ENCODE measurements at regions not wholly inside any gene's neighbourhood (a gene's known extent, or its start where the extent isn't known, plus 50 kb on each side); places are given as distances from the start of the nearest gene placed in this dataset.

DNA sequence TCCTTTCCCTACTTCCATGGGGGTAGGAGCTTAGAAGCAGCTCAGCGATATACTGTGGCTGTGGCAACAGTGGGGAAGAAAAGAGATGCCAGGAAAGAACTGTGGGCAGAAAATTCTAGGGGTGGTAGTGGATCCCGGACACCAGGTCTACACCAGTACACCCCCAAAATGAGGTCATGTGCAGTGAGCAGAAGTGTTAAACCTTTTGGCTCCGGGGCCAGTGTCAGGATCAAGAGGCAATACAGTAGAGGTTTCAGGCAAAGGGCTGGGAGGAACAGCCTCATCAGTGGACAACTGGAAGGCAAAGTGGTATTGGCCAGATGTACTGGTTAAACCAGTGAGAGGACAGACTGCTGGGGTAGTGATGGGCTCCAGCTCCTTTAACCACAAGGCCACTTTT, 163.1 kb upstream of the CCL2 start:
- Histone ChIP-seq H3K36me3 (no peaks in the 10 kb centered on the region), H3K27ac (no peak overlapping the region), H3K9me3 (no peaks in the 10 kb centered on the region), H3K27me3 (no peaks in the 10 kb centered on the region), H3K4me3 (no peak overlapping the region), H3K4me1 (no peaks in the 10 kb centered on the region)
- ATAC-seq (no peak), DNase-seq (no peak)
- intact Hi-C loops (cut with DNase I) = no loop called here
- TF ChIP-seq, protein P1, sequence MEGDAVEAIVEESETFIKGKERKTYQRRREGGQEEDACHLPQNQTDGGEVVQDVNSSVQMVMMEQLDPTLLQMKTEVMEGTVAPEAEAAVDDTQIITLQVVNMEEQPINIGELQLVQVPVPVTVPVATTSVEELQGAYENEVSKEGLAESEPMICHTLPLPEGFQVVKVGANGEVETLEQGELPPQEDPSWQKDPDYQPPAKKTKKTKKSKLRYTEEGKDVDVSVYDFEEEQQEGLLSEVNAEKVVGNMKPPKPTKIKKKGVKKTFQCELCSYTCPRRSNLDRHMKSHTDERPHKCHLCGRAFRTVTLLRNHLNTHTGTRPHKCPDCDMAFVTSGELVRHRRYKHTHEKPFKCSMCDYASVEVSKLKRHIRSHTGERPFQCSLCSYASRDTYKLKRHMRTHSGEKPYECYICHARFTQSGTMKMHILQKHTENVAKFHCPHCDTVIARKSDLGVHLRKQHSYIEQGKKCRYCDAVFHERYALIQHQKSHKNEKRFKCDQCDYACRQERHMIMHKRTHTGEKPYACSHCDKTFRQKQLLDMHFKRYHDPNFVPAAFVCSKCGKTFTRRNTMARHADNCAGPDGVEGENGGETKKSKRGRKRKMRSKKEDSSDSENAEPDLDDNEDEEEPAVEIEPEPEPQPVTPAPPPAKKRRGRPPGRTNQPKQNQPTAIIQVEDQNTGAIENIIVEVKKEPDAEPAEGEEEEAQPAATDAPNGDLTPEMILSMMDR (IDR thresholded peaks at IDR 0.05) = no peak

DNA sequence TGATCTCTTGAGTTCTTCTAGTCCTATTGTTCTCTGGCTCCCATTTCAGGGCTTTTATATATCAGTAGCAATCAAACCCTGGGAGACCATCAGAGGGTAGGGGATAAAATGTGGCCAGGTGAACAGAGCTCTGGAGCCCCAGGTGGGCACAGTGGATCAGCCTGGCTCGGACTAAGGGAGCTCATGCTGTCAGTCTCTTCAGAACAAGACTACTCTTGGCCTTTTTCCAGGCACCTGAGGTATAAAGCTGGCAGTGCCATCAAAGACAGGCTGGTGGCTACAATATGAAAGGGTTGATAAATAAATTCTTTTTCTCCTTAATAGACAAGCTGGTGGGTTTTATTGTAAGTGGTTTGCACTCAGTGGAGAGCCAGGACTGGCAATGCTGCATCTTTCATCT, 160.0 kb upstream of the CCL2 start:
- H3K27me3 ChIP-seq = no peaks in the 10 kb centered on the region
- no peaks in the 10 kb centered on the region for H3K9me3 ChIP-seq
- DNase-seq (no peak), ATAC-seq (no peak)
- TF ChIP-seq, protein P1 (IDR thresholded peaks at IDR 0.05) = no peak
- no peaks in the 10 kb centered on the region for H3K36me3 ChIP-seq
- intact Hi-C loops (cut with DNase I) = no loop called here
- no peaks in the 10 kb centered on the region for H3K4me1 ChIP-seq
- H3K4me3 ChIP-seq = no peak overlapping the region
- H3K27ac ChIP-seq = no peak overlapping the region

DNA sequence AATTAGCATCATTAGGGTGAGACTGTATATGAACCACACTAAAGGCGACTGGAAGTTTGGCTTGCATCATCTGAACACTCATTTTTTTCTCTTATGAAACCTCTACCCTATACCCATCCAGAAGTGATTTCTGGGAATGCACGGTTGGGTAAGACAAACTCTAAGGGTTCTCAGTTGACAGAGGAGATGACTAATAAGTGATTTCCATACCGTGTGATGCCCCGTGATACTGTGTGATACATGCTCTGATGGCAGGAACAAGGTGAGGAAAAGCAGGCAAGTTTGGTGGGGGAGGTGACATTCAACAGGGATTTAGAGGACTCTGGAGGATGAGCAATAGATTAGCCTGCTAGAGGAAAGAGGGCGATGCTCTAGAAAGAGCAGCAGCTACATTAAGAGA, 156.4 kb upstream of the CCL2 start:
- Histone ChIP-seq H3K4me1 (no peaks in the 10 kb centered on the region), H3K4me3 (no peak overlapping the region), H3K9me3 (no peaks in the 10 kb centered on the region), H3K27ac (no peak overlapping the region), H3K27me3 (no peaks in the 10 kb centered on the region), H3K36me3 (no peaks in the 10 kb centered on the region)
- TF ChIP-seq, protein P1 (IDR thresholded peaks at IDR 0.05) = no peak
- ATAC-seq = no peak
- intact Hi-C loops (cut with DNase I) = no loop called here
- no peak for DNase-seq

DNA sequence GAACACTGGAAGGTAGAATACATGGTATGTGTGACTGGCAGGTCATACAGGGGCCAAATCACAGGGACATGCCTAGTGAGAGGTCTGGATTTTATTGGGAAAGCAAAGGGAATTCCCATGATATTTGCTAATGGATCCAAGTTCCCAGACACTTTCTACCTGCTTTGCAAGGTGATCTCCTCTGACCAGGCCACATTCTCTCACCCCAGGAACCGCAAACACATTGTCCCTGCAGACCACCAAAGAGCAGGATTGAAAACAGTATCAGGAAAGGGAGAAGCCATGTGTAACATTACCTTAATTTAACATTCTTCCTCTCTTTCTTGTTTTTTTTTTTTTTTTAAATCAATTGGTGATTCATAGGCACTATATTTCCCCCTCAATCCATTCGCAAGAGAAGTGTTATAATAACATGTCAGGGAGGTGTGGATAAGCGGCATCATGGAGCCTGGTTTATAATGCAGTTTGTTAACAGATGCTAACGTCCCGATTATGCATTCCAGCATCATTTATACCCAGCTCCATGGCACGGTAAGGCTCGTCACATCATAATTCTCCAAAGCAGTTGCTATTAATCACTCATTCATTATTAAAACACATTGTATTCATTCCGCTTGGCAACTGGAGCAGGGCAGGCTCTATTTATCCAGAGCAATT, 155.1 kb upstream of the CCL2 start:
- Histone ChIP-seq H3K27me3 (no peaks in the 10 kb centered on the region), H3K4me1 (no peaks in the 10 kb centered on the region), H3K27ac (no peak overlapping the region), H3K36me3 (no peaks in the 10 kb centered on the region), H3K4me3 (no peak overlapping the region), H3K9me3 (no peaks in the 10 kb centered on the region)
- intact Hi-C loops (cut with DNase I) = no loop called here
- no peak for DNase-seq
- TF ChIP-seq, protein P1 (IDR thresholded peaks at IDR 0.05) = no peak
- ATAC-seq = no peak

DNA sequence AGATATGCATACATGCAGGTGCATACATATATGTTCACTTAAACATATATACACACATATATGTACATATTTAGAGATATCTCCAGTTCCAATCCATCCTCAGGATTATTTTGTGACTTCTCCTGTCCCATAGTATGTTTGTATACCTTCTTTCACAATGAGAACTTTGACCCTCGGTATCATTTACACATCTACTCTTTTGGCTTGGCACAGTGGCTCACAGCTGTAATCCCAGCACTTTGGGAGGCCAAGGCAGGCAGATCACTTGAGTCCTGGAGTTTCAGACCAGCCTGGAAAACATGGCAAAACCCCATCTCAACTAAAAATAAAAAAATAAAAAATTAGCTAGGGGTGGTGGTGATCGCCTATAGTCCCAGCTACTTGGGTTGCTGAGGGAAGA, 148.1 kb upstream of the CCL2 start:
- no peak for DNase-seq
- no peak overlapping the region for H3K4me3 ChIP-seq
- H3K27ac ChIP-seq = no peak overlapping the region
- no peak for ATAC-seq
- intact Hi-C loops (cut with DNase I) = no loop called here
- H3K4me1 ChIP-seq = no peaks in the 10 kb centered on the region
- TF ChIP-seq, protein P1 (IDR thresholded peaks at IDR 0.05) = no peak
- no peaks in the 10 kb centered on the region for H3K9me3 ChIP-seq
- H3K27me3 ChIP-seq = peaks cover 0 to 42% of the 10 kb centered on the region in 2 donors
- H3K36me3 ChIP-seq = no peaks in the 10 kb centered on the region

All from left lung (tissue), 4 donors.